Choroid plexus epithelial cell (primary cell): ENCODE measurements at regions not wholly inside any gene's neighbourhood (a gene's known extent, or its start where the extent isn't known, plus 50 kb on each side); places are given as distances from the start of the nearest gene placed in this dataset.

Experiments
- DNase-seq: peaks from one replicate; pipeline ENCODE4 v3.0.0-alpha.2; 2010; ENCODE audit warnings: low read depth
- H3K4me3 ChIP-seq: 2 replicates; pipeline ENCODE4 v1.5.1; 2011; ENCODE audit warnings: low read depth, mild to moderate bottlenecking, control low read depth, low read length, moderate library complexity
- TF ChIP-seq, protein P1 (sequence below): conservative IDR thresholded peaks from 2 replicates; pipeline ENCODE4 v1.5.1; 2011; ENCODE audit warnings: low read depth, mild to moderate bottlenecking, control low read depth, inconsistent platforms, low read length, moderate library complexity

DNA sequence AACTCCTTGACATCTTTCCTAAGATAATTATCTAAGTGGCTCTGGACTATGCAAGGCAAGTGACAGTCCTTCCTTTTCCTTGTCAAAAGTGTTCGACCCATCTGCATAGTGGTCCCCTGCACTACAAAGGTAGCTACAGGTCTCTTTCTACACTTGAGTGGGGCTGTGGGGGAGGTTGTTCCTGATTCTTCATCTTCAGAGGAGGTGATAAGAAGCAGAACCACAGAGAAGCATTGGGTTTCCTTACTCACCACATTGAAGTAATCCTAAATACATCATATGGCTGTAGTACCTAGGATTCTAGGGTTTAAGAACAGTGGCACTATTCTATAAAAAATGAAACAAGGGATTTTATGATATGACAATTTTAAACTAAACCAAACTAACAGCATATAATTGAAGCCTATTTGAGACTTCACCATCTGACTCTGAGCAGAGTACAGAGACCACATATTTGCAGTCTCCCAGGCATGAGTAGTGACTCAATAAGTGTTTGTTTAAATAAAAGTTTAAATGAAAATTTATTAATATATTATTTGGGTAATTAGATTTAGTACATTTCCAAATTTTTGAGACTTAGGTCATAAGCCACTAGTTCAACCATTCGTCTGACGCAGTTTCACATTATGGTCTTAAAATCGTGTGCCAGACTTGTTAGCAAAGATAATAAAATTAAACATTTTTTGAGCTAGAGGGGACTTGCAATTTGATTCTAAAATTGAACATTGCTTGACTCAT, 54.9 kb upstream of the NEK7 start:
- TF ChIP-seq, protein P1, sequence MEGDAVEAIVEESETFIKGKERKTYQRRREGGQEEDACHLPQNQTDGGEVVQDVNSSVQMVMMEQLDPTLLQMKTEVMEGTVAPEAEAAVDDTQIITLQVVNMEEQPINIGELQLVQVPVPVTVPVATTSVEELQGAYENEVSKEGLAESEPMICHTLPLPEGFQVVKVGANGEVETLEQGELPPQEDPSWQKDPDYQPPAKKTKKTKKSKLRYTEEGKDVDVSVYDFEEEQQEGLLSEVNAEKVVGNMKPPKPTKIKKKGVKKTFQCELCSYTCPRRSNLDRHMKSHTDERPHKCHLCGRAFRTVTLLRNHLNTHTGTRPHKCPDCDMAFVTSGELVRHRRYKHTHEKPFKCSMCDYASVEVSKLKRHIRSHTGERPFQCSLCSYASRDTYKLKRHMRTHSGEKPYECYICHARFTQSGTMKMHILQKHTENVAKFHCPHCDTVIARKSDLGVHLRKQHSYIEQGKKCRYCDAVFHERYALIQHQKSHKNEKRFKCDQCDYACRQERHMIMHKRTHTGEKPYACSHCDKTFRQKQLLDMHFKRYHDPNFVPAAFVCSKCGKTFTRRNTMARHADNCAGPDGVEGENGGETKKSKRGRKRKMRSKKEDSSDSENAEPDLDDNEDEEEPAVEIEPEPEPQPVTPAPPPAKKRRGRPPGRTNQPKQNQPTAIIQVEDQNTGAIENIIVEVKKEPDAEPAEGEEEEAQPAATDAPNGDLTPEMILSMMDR = no peak
- no peak for DNase-seq
- no peak overlapping the region for H3K4me3 ChIP-seq

DNA sequence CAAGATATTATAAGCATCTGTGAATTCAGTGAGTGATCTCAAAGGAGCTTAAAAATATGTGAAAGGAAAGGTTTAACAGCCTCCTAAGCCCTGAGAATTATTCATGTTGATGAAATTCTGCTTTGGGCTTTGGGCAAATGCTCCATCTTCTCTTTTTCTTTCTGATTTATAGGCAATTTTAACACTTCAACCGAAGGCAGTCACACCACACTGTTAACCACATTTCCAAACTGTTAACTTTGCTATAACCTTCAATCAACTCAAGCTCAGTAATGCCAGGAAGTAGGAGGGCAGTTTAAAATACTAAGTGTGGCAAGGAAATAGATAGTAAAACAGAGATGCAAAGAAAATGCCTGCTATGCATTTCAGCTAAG, 54.4 kb upstream of the NEK7 start:
- DNase-seq = no peak
- H3K4me3 ChIP-seq = no peak overlapping the region
- TF ChIP-seq, protein P1 = no peak

DNA sequence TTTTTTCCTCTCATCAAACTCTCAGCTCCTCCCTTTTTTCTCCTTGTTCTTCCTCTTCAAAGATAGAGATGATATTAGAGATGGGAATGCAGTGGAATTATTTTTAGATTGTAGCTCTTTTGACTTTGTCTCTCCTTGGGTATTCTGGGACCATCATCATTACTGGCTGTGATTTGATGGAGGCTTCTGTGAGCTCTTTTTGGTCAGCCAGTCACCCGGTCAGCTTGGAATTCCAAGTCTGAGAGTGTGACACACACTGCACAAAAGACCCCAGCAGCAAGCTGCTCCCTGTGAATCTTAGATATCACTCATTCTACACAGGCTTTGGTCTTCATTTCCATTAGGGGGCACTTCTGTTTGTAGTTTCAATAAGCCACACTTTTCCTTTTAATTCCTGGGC, 51.6 kb upstream of the NEK7 start:
- DNase-seq = no peak
- H3K4me3 ChIP-seq = no peak overlapping the region
- TF ChIP-seq, protein P1 = no peak

DNA sequence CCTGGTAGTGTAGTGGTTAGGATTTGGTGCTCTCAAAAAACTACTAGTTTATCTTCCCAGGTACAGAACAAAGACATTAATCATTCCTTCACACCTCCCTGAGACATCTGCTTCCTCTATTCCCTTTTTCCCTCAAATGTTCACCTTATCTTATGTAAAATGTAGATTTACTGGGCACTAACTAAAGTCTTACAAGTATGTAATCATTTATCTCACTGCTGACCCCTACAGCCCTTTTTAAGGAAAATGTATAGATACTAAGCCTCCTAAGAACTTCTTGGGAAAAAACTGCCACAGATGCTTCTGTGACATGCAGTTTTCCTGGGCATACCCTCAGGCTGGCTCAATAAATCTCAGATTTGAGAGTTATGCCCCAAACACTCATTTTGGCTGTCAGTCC, 50.8 kb upstream of the NEK7 start:
- TF ChIP-seq, protein P1 = no peak
- no peak overlapping the region for H3K4me3 ChIP-seq
- no peak for DNase-seq
